Colonic mucosa (tissue), 4 donors: ENCODE measurements at regions not wholly inside any gene's neighbourhood (a gene's known extent, or its start where the extent isn't known, plus 50 kb on each side); places are given as distances from the start of the nearest gene placed in this dataset.

Experiments
- DNase-seq: peaks from one replicate; pipeline ENCODE4 v3.0.0-alpha.2; 2020
- H3K27ac ChIP-seq: fragments of 200-600 bp; one replicate; pipeline ENCODE4 v1.8.0; 2021
- H3K27me3 ChIP-seq: fragments of 200-600 bp; one replicate; pipeline ENCODE4 v1.8.0; 2021
- H3K36me3 ChIP-seq: fragments of 200-600 bp; one replicate; pipeline ENCODE4 v1.8.0; 2021
- H3K4me1 ChIP-seq: fragments of 200-600 bp; one replicate; pipeline ENCODE4 v1.8.0; 2021; ENCODE audit warnings: mild to moderate bottlenecking
- H3K4me3 ChIP-seq: fragments of 200-600 bp; one replicate; pipeline ENCODE4 v1.8.0; 2021
- H3K9ac ChIP-seq, 2 donors: one replicate each; pipeline ENCODE4 v1.7.0; 2013; ENCODE audit warnings: control low read depth in 2 of 2, low read depth in 2 of 2, low read length in 2 of 2
- H3K9me3 ChIP-seq: fragments of 200-600 bp; one replicate; pipeline ENCODE4 v1.8.0; 2021
- intact Hi-C: fragments of 100-400 bp; cut with DNase I; formaldehyde crosslinking; loops from one replicate; pipeline ENCODE4 v1.14.1; 2022
- TF ChIP-seq, protein P1 (sequence below): fragments of 200-600 bp; IDR thresholded peaks from one replicate; pipeline ENCODE4 v1.8.0; 2022; ENCODE audit warnings: antibody characterized with exemption, mild to moderate bottlenecking
- donor health status: healthy.
- donor health status: DM: no; HTN: no; CAD: no.
- donor health status: DM: no; HTN: no; CAD: no.

DNA sequence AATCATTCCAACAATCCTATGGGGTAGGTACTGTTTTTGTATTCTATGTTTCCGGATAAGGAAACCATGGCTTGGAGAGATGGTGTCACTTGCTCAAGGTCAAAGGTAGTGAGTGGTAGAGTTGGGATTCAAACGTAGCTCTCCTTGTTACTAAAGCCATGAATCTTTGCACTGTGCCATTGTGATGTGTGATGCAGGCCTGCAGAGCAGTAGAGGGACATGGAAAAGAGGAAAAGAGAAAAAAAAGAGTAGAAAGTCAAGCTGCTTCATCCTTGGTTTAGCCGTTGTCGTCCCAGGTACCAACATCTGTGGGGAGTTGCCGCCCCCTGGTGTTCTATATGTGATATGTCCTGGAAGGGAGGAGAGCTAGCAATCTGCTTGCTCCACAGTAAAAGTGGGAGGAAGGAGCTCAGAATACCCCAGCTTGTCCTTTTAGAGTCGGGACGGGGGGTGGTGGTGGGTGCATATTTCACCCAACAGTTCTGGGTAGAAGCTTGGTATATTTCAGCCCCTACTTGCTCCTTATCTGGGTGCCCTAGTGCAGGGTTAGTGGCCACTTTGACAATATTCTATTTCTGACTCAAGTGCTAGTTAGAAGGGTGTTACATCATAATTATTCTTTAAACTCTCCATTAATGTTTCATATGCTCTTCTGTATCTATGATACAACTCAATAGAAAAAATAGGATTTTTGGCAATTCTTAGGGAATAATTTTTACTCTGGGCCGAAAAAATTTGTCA is 98.4 kb downstream of the EBNA1BP2 start:
- H3K36me3 ChIP-seq = no peaks in the 10 kb centered on the region
- H3K27me3 ChIP-seq = no peaks in the 10 kb centered on the region
- intact Hi-C loops = loop anchor here (2.0 to 5.0 kb wide), 2 partner anchors 161 to 296 kb away; no protein-coding TSS in a partner anchor
- H3K4me1 ChIP-seq = no peaks in the 10 kb centered on the region
- no peak overlapping the region for H3K9ac ChIP-seq
- TF ChIP-seq, protein P1, sequence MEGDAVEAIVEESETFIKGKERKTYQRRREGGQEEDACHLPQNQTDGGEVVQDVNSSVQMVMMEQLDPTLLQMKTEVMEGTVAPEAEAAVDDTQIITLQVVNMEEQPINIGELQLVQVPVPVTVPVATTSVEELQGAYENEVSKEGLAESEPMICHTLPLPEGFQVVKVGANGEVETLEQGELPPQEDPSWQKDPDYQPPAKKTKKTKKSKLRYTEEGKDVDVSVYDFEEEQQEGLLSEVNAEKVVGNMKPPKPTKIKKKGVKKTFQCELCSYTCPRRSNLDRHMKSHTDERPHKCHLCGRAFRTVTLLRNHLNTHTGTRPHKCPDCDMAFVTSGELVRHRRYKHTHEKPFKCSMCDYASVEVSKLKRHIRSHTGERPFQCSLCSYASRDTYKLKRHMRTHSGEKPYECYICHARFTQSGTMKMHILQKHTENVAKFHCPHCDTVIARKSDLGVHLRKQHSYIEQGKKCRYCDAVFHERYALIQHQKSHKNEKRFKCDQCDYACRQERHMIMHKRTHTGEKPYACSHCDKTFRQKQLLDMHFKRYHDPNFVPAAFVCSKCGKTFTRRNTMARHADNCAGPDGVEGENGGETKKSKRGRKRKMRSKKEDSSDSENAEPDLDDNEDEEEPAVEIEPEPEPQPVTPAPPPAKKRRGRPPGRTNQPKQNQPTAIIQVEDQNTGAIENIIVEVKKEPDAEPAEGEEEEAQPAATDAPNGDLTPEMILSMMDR = peak; percentile 82
- no peak overlapping the region for H3K4me3 ChIP-seq
- H3K27ac ChIP-seq = no peak overlapping the region
- H3K9me3 ChIP-seq = no peaks in the 10 kb centered on the region
- peak; percentile 83 for DNase-seq

DNA sequence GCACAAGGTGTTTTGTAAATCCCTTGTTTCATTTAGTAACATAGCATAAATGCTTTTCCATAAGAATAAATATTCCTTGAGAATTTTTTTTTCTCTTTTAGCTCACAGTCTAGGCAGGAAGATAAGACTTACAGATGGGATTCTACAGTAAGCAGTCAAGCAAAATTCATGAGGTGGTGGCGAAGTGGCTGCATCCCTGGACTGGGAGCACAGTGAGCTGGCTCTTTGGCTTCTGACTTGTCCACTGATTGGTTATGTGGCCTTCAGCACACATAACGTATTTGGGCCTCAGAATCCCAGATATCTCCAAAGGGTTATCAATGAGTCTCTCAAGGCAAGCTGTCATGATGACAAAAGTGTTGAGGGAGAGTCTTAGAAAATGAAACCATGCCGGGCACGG is 99.8 kb downstream of the EBNA1BP2 start:
- intact Hi-C loops = loop anchor here (2.0 to 5.0 kb wide), 2 partner anchors 160 to 295 kb away; no protein-coding TSS in a partner anchor
- no peaks in the 10 kb centered on the region for H3K27me3 ChIP-seq
- H3K36me3 ChIP-seq = no peaks in the 10 kb centered on the region
- H3K9ac ChIP-seq = no peak overlapping the region
- H3K4me3 ChIP-seq = no peak overlapping the region
- no peaks in the 10 kb centered on the region for H3K9me3 ChIP-seq
- no peak for DNase-seq
- no peaks in the 10 kb centered on the region for H3K4me1 ChIP-seq
- TF ChIP-seq, protein P1 = no peak
- H3K27ac ChIP-seq = no peak overlapping the region

DNA sequence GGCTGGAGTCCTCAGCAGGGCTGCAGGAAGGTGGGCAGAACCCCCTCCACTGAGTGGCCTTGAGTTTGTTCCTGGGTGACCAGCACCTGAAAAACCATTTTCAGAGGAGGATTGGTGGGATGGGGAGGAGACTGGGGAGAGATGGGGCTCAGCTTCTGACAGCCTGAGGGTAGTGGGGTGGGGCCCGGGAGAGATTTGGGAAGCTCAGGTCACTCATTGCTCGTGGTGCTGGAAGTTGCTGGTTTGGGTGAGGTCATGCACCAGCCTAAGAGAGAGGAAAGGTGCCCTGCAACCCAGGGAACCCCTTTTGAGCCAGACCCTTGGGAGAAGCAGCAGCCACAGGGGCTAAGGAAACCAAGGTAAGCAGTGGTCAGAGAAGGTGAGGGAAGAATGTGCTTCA is 100.8 kb downstream of the EBNA1BP2 start:
- H3K27me3 ChIP-seq = no peaks in the 10 kb centered on the region
- no peak overlapping the region for H3K4me3 ChIP-seq
- no peak for DNase-seq
- no peak overlapping the region for H3K27ac ChIP-seq
- H3K9me3 ChIP-seq = no peaks in the 10 kb centered on the region
- H3K9ac ChIP-seq = no peak overlapping the region
- no peaks in the 10 kb centered on the region for H3K36me3 ChIP-seq
- no peaks in the 10 kb centered on the region for H3K4me1 ChIP-seq
- TF ChIP-seq, protein P1 = no peak
- intact Hi-C loops = loop anchor here (5.0 kb wide), 1 partner anchor 294 kb away; no protein-coding TSS in a partner anchor

DNA sequence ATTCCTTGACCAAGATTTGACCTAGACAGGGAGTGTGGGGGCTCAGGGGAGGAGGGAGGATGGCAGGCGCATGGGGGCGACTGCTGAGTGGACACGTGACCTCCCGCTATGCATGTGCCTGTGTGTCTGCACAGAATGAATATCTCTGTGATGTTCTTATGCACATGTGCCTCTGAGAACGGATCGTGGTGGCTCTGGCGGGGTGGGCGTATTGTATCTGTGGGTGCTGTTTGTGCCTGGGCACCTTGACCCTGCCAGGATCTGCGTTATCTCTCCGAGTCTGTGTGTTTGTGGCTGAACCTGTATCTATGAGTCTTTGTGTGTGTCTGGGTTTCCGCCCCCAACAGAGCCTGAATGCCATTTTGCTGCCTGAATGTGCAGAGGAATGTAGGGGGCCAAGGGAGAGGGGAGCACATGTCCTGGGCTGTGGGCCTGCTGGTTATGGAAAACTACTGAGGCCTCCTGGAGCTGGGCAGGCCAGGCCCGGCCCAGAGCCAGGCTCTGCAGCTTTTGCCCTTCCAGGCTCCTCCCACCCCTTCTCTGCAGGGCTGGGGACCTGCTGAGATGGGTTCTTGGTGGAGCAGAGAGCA is 102.5 kb downstream of the EBNA1BP2 start:
- TF ChIP-seq, protein P1 = no peak
- H3K4me3 ChIP-seq = no peak overlapping the region
- no peaks in the 10 kb centered on the region for H3K4me1 ChIP-seq
- no peaks in the 10 kb centered on the region for H3K9me3 ChIP-seq
- no peak overlapping the region for H3K27ac ChIP-seq
- no peaks in the 10 kb centered on the region for H3K27me3 ChIP-seq
- intact Hi-C loops = loop anchor here (5.0 kb wide), 1 partner anchor 292 kb away; no protein-coding TSS in a partner anchor
- no peak overlapping the region for H3K9ac ChIP-seq
- no peak for DNase-seq
- H3K36me3 ChIP-seq = no peaks in the 10 kb centered on the region

DNA sequence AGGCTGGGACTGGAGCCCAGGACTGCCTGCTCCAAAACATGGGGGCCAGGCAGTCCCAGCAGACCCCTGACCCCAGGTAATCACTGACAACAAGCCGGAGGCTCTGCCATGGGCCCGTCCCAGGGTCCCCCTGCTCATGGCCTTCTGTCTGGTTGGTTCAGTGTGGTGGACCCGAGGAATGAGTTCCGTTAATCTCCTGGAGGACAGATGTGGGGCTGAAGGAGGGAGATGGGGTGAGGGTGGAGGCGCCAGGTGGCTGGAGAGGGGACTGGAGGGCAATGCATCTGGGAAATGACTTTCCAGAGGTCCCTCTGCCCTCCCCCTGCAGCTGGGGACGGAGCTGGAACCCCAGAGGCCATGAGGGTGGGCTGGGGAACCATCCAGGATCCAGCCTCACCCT is 103.2 kb downstream of the EBNA1BP2 start:
- no peaks in the 10 kb centered on the region for H3K36me3 ChIP-seq
- H3K9me3 ChIP-seq = no peaks in the 10 kb centered on the region
- no peaks in the 10 kb centered on the region for H3K4me1 ChIP-seq
- H3K9ac ChIP-seq = no peak overlapping the region
- TF ChIP-seq, protein P1 = no peak
- H3K27me3 ChIP-seq = no peaks in the 10 kb centered on the region
- DNase-seq = no peak
- H3K27ac ChIP-seq = no peak overlapping the region
- H3K4me3 ChIP-seq = no peak overlapping the region
- intact Hi-C loops = no loop called here
